Right lobe of liver (tissue), 6 donors: ENCODE measurements at regions not wholly inside any gene's neighbourhood (a gene's known extent, or its start where the extent isn't known, plus 50 kb on each side); places are given as distances from the start of the nearest gene placed in this dataset.
A peak's percentile ranks its signal among the peaks of the same experiment; 100 is the strongest.

Experiments used
- ATAC-seq, 4 donors: fragments of 200-7000 bp; cut with Tn5 transposase; one replicate each; pipeline ENCODE4 v1.9.1; 2020; ENCODE audit warnings: mild to moderate bottlenecking in 4 of 4, moderate library complexity in 4 of 4
- DNase-seq, 3 donors: peaks; one replicate each; pipeline ENCODE4 v3.0.0-alpha.2; 2020
- H3K27ac ChIP-seq, 3 donors: fragments of 200-600 bp; one replicate each; pipeline ENCODE4 v1.8.0; 2022
- H3K27me3 ChIP-seq, 2 donors: fragments of 200-600 bp; one replicate each; pipeline ENCODE4 v1.8.0; 2022
- H3K36me3 ChIP-seq, 4 donors: fragments of 200-600 bp; sonication (generic) in 1 of 4; one replicate each; pipeline versions ENCODE4 v1.5.1 to v1.8.0; 2017 to 2022; ENCODE audit warnings: control low read depth in 1 of 4
- H3K4me1 ChIP-seq, 4 donors: fragments of 200-600 bp; sonication (generic) in 1 of 4; one replicate each; pipeline versions ENCODE4 v1.5.1 to v1.8.0; 2017 to 2022; ENCODE audit warnings: control low read depth in 1 of 4
- H3K4me3 ChIP-seq, 3 donors: fragments of 200-600 bp; one replicate each; pipeline ENCODE4 v1.8.0; 2022
- H3K9me3 ChIP-seq, 4 donors: fragments of 200-600 bp; sonication (generic) in 1 of 4; one replicate each; pipeline versions ENCODE4 v1.5.1 to v1.8.0; 2017 to 2022; ENCODE audit warnings: control low read depth in 1 of 4
- CTCF ChIP-seq, 4 donors: fragments of 200-600 bp in 3 of 4; fragments of 450-650 bp in 1 of 4; IDR thresholded peaks; one replicate each; pipeline versions ENCODE4 v1.5.1 to v1.8.0; 2016 to 2022; ENCODE audit warnings: antibody characterized with exemption in 4 of 4, mild to moderate bottlenecking in 2 of 4
- POLR2A ChIP-seq: fragments of 450-650 bp; IDR thresholded peaks from one replicate; pipeline ENCODE4 v1.6.1; 2017; ENCODE audit warnings: antibody characterized with exemption, mild to moderate bottlenecking
- WGBS: methylation state at CpG from one replicate; pipeline ENCODE4 v1.1.6; 2018; ENCODE audit warnings: low coverage, low lambda C conversion rate; ENCODE audit not compliant: insufficient coverage; ENCODE audit errors: missing lambda C conversion rate; 5-methylcytosine and 5-hydroxymethylcytosine counted together
- intact Hi-C, 2 donors: fragments of 100-400 bp; cut with DNase I; formaldehyde crosslinking; loops; one replicate each; pipeline versions ENCODE4 v1.11.2 to v1.14.1; 2022
- donor health status: DM: no; HTN: yes; CAD: no.
- donor health status: DM: no; HTN: no; CAD: no.
- donor health status: DM: no; HTN: no; CAD: no.
- donor health status: DM: no; HTN: yes; CAD: no.
- donor health status: DM: no; HTN: yes; CAD: no.

GRCh38 chr17:37838276-37838675 lies 85.9 kb upstream of the TBC1D3K start:
- no peak for DNase-seq
- TF ChIP-seq POLR2A (no peak), CTCF (IDR thresholded peaks at IDR 0.05) (no peak)
- Histone ChIP-seq H3K4me1 (no peaks in the 10 kb centered on the region), H3K9me3 (no peaks in the 10 kb centered on the region), H3K4me3 (no peak overlapping the region), H3K27me3 (no peaks in the 10 kb centered on the region), H3K36me3 (no peaks in the 10 kb centered on the region), H3K27ac (no peak overlapping the region)
- WGBS: 82% methylated on average over 8 of the region's 8 CpGs
- ATAC-seq: peak in 1 of 4 donors; percentile 27
- intact Hi-C loops: no loop called here

GRCh38 chr17:37836593-37836992 lies 87.6 kb upstream of the TBC1D3K start:
- DNase-seq: no peak
- no peak overlapping the region for H3K27ac ChIP-seq
- WGBS: no CpG with 5 or more reads among the region's 2 CpGs
- H3K27me3 ChIP-seq: no peaks in the 10 kb centered on the region
- no peaks in the 10 kb centered on the region for H3K4me1 ChIP-seq
- no peak overlapping the region for H3K4me3 ChIP-seq
- no peak for ATAC-seq
- H3K36me3 ChIP-seq: no peaks in the 10 kb centered on the region
- TF ChIP-seq CTCF (IDR thresholded peaks at IDR 0.05): no peak
- TF ChIP-seq POLR2A: no peak
- intact Hi-C loops: no loop called here
- H3K9me3 ChIP-seq: no peaks in the 10 kb centered on the region

- H3K9me3 ChIP-seq: no peaks in the 10 kb centered on the region
- H3K4me3 ChIP-seq: no peak overlapping the region
- TF ChIP-seq POLR2A: no peak
- no peak for TF ChIP-seq CTCF (IDR thresholded peaks at IDR 0.05)
- peaks cover 0 to 3% (median 0%) of the 10 kb centered on the region in 4 donors for H3K4me1 ChIP-seq
- no peaks in the 10 kb centered on the region for H3K36me3 ChIP-seq
- WGBS: 100% methylated on average over 2 of the region's 2 CpGs
- H3K27me3 ChIP-seq: no peaks in the 10 kb centered on the region
- H3K27ac ChIP-seq: no peak overlapping the region
- intact Hi-C loops: no loop called here
- DNase-seq (no peak), ATAC-seq (no peak)
These were observed 89.3 kb upstream of the HNF1B start for GRCh38 chr17:37834168-37834567.

- WGBS: 84% methylated on average over 10 of the region's 11 CpGs
- H3K36me3 ChIP-seq: no peaks in the 10 kb centered on the region
- H3K27ac ChIP-seq: no peak overlapping the region
- no peak for DNase-seq
- no peak for TF ChIP-seq CTCF (IDR thresholded peaks at IDR 0.05)
- TF ChIP-seq POLR2A: no peak
- intact Hi-C loops: no loop called here
- peaks cover 0 to 3% (median 0%) of the 10 kb centered on the region in 4 donors for H3K4me1 ChIP-seq
- no peaks in the 10 kb centered on the region for H3K9me3 ChIP-seq
- H3K4me3 ChIP-seq: no peak overlapping the region
- ATAC-seq: no peak
- no peaks in the 10 kb centered on the region for H3K27me3 ChIP-seq
These were observed 88.5 kb upstream of the HNF1B start for GRCh38 chr17:37833237-37833859.

GRCh38 chr17:37831986-37832385 lies 87.1 kb upstream of the HNF1B start:
- ATAC-seq (no peak), DNase-seq (no peak)
- H3K9me3 ChIP-seq: no peaks in the 10 kb centered on the region
- 100% methylated on average over 2 of the region's 2 CpGs for WGBS
- H3K4me3 ChIP-seq: no peak overlapping the region
- no peak overlapping the region for H3K27ac ChIP-seq
- TF ChIP-seq CTCF (IDR thresholded peaks at IDR 0.05) (no peak), POLR2A (no peak)
- no peaks in the 10 kb centered on the region for H3K27me3 ChIP-seq
- H3K36me3 ChIP-seq: no peaks in the 10 kb centered on the region
- H3K4me1 ChIP-seq: peaks cover 0 to 3% (median 0%) of the 10 kb centered on the region in 4 donors
- intact Hi-C loops: no loop called here
